Caki2 (cell line): ENCODE measurements at regions not wholly inside any gene's neighbourhood (a gene's known extent, or its start where the extent isn't known, plus 50 kb on each side); places are given as distances from the start of the nearest gene placed in this dataset.

Experiments
- DNase-seq: peaks from one replicate; pipeline ENCODE4 v3.0.0-alpha.2; 2015; ENCODE audit warnings: low read depth
- in situ Hi-C: cut with HindIII; loops from 2 replicates; pipeline ENCODE4 v1.10.0; 2016; ENCODE audit warnings: low sequenced_read_pairs, low pct_unique_long_range_greater_than_20kb, mixed read lengths

DNA sequence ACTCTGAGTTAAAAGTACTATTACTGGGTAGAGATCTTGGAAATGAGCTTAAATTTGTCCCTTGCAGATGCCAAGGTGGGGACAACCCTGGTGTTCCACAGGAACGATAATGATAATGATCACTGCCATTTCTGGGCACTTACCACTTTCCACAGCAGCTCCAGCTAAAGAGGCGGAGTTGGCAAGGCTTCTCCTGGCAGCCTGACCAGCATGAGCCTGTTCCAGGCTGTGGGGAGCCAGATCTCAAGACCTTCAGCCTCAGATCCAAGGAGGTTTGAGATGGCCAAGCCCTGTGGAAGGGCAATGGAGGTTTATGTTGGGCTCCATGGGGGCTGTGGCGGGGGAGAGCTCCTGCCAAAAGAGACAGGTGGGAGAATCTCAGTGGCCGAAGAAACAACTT, 244.9 kb upstream of the MVB12B start:
- in situ Hi-C loops = no loop called here
- DNase-seq = no peak

DNA sequence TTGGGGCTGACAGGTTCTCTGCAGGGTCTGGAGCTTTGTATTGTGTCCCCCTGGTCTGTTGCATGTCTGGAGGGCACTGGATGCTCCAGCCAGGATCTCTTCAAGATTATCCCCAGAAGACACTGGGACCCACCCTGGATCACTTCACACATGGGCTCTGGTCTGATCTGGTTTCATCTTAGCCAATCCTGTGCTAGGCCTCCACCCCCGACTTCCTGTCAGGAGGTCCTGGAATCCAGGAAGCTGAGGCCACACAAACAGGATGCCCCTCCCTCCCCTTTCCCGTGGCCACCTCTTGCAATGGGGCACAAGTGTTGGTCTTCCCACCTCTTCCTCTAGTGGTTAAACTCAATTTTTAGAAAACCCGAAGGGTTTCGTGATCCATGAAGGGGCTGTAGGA, 242.6 kb upstream of the MVB12B start:
- in situ Hi-C loops = no loop called here
- no peak for DNase-seq

GRCh38 chr9:126084696-126085095, 241.9 kb upstream of the MVB12B start:
- DNase-seq = no peak
- in situ Hi-C loops = no loop called here

DNA sequence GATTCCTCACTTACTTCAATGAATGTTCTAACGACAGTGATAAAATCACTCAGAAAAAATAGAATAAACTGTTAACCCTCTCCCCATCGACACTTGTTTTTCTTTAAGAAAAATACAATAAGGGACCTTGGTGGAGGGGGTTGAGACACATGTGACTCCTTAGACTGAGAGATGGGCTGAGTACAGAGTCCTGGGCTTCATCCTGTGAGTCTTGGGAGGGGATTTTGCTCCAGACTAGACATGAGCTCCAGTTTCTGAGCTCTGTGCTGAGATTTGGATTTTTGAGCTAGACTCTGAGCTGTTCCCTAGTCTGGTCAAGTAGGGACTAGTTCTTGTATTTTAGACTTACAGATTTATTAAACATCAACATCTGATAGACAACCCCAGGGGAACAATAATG, 241.5 kb upstream of the MVB12B start:
- in situ Hi-C loops = no loop called here

GRCh38 chr9:126088336-126088735, 238.3 kb upstream of the MVB12B start:
- in situ Hi-C loops = no loop called here
- DNase-seq = no peak

More for the DNA sequence above, 241.5 kb upstream of the MVB12B start:
- DNase-seq = no peak

DNA sequence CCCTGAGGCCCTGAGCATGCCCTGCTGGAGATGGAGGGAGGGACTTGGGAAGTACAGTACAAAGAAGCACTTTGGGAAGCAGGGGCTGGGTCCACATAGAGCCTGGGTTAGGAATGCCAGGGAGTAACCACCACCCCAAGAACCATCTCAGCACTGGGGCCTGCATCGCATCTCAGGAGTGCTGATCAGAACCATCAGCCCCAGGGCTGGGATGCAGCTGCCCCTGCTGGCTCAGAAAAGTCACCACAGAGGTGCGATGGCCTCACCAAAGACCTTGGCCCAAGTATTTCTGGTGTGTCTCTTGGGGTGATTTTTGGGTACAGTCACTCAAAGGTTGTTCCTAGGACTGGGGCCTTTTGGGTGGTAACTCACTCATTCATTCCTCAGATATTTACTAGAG, 236.8 kb upstream of the MVB12B start:
- DNase-seq = no peak
- in situ Hi-C loops = no loop called here

DNA sequence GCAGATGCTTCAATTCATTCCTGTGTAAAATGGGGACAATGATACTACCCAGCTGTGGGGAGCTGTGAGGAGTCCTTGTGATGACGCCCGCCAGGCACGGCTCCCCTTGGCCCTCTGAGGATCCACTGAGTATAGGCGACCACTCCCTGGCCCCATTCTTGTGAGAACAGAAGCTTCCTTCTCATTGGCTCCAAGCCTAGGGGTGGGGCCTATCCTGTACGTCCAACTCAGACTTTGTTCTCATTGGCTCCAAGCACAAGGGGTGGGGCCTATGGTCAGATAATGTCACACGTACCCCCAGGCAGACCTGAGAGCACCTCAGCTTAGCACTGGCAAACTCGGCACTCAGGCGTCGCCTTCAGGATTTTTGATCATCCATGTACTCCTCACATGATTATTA, 232.9 kb upstream of the MVB12B start:
- in situ Hi-C loops = no loop called here
- DNase-seq = no peak

GRCh38 chr9:126095546-126096190, 231.0 kb upstream of the MVB12B start:
- in situ Hi-C loops = no loop called here
- DNase-seq = no peak

GRCh38 chr9:126096340-126096739, 230.3 kb upstream of the MVB12B start:
- DNase-seq = no peak
- in situ Hi-C loops = no loop called here

DNA sequence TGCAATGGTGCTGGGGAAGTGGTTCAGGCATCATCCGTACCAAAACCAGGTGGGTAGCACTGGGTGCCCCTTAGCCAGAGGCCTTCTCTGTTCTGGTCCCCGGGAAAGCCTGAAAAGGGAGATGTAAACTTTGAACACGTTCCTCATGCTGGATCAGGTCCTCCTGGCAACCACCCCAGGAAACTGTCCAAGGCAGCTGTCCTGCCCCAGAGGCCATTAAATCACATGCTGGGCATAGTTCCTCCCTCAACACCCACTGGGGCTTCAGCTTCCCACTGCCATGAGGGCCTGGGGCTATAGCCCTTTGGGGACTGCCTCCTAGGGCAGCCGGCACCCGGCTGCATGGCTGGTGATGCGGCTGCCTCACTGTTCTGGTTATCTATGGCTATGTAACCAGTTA, 228.9 kb upstream of the MVB12B start:
- in situ Hi-C loops = no loop called here
- no peak for DNase-seq

DNA sequence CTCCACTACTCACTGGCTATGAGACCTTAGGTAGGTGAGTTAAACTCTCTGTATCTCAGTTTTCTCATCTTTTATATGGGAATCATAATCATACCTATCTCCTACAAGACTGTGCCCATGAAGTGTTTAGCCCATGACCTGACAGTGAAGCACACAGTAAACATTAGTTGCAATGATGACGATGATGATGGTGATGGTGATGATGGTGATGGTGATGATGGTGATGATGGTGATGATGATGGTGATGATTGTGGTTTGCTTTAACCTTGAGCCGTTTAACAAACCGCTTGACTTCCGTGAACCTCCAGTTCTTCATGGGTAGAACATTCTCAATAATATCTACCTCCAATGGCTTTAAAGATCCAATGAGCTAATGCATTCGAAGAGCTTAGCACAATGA, 220.2 kb upstream of the MVB12B start:
- in situ Hi-C loops = no loop called here

GRCh38 chr9:126107693-126108092, 218.9 kb upstream of the MVB12B start:
- in situ Hi-C loops = no loop called here
- DNase-seq = no peak

More for the DNA sequence above, 220.2 kb upstream of the MVB12B start:
- no peak for DNase-seq

DNA sequence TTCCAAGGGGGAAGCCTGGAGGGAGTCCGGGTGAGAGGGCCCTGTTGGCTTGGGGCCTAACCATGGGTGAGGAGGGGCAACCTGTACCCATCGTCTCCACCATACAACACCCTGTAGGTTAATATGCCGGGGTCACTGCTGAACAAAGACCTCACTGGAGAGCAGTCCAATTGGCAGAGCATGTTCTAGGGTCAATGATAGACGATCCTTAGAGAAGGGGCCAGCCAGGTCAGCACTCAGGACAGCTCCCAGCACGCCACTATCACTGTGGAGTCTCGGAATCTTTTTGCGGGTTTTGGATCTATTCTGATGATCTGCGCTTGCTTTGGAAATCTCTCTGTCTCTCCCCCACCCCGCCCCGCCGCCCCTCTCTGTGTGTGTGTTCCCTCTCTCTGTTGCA, 218.4 kb upstream of the MVB12B start:
- DNase-seq = no peak
- in situ Hi-C loops = no loop called here

DNA sequence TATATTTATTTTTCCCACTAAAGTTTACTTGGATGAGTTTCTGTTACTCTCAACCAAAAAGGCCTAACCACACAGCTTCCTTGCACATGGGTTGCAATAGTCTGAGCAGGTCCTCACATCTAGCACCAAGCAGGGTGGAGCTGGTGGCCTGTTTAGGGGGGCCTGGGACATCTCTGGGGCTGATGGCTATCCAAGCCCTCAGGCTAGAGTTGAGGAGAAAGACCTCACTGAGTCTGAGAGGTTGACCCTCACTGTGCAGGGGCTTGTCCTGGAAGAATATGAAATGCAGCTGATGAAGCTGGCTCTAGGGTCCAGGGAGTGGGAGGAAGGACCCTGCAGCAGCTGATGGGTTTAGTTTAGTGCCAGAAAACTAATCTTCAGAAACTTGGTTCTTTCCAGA, 217.1 kb upstream of the MVB12B start:
- no peak for DNase-seq
- in situ Hi-C loops = no loop called here

DNA sequence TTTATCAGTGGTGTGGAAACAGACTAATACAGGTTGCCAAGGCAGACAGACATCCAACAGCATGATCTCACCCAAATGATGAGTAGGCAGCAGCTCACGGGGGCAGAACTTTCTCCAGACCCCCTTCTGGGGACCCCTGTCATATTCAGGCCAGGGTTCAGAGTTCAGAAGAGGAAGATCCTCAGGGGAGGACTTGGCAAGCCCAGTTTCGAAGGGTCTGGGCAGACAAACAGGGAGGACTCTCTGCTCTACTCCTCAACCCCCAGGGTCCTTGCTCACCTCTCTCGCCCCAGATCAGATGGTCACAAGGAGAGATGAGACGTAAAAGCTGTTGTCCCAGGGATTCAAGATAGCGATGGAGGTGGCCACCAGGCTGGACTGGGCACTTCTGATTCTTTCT, 215.1 kb upstream of the MVB12B start:
- in situ Hi-C loops = no loop called here
- DNase-seq = no peak

DNA sequence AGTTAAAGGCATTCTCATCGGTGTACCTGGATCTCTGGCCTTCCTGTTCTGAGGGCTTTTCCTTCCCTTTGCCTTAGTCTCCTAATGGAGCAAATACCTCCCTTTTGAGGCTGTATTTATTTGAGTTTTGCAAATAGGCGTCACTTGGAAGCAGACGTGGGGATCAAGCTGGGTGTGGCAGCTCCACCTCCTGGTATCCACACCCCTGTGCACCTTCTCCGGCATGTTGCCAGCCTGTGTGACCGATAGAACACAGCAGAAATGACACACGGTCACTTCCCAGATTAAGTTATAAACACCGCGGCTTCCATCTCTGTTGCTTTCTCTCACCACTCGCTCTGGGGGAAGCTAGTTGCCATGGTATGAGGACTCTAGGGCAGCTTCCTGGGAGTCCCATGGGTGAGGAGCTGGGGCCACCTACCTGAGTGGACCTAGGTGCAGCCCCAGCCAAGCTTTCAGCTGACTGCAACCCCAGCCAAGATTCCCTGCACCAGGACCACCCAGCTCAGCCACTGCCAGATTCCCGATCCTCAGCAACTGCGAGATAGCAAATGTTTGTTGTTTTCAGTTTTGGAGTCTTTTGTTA, 214.4 kb upstream of the MVB12B start:
- in situ Hi-C loops = no loop called here
- DNase-seq = no peak

GRCh38 chr9:126113176-126113575, 213.5 kb upstream of the MVB12B start:
- no peak for DNase-seq
- in situ Hi-C loops = no loop called here

DNA sequence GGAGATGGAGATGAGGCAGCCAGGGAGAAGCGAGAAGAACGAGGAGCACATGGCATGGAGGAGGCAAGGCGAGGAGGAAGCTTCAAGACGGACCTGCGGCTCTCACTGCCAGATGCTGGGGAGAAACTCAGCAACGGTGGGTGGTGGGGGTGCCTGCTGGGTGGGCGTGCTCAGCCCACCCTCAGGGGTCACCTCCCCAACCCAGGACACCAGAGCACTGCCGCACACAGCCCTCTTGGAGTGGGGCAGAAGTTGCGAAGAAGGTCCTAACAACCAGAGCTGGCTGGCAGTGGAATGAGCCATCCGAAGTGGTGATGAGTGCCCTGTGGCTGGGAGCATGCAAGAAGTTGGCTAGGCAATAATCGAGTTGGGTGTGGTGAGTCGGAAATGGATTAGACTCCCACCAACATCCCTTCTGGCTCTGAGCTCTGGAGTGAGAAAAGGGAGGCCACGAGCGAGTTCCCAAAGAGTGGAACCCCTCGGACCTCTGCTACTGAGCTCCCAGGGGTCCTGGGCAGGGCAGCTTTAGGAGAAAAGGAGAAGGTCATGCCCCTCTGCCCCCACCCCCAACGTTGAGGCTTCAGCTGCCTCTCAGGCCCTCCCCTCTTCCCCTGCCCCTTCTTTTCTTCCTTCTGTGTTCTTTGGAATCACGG, 212.7 kb upstream of the MVB12B start:
- in situ Hi-C loops = no loop called here
- DNase-seq = no peak

GRCh38 chr9:126114409-126114760, 212.2 kb upstream of the MVB12B start:
- in situ Hi-C loops = no loop called here
- DNase-seq = no peak

GRCh38 chr9:126114850-126115460, 211.7 kb upstream of the MVB12B start:
- in situ Hi-C loops = no loop called here
- DNase-seq = no peak
